A673 (cell line): ENCODE measurements at regions not wholly inside any gene's neighbourhood (a gene's known extent, or its start where the extent isn't known, plus 50 kb on each side); places are given as distances from the start of the nearest gene placed in this dataset.

ENCODE experiments used
- EZH2 ChIP-seq: fragments of 200-600 bp; sonication (generic); IDR thresholded peaks from 2 replicates; pipeline ENCODE4 v1.6.1; 2017; ENCODE audit warnings: borderline replicate concordance, low read depth, mild to moderate bottlenecking, mixed read lengths, antibody characterized with exemption, low read length; ENCODE audit not compliant: poor library complexity, severe bottlenecking
- TF ChIP-seq, protein P1 (sequence below): fragments of 300-800, 200-600 bp; sonication (generic); conservative IDR thresholded peaks from 2 replicates; pipeline ENCODE4 v1.5.1; 2017; ENCODE audit warnings: low read depth, mild to moderate bottlenecking, antibody characterized with exemption, low read length, moderate library complexity, mixed read lengths

- TF ChIP-seq, protein P1, sequence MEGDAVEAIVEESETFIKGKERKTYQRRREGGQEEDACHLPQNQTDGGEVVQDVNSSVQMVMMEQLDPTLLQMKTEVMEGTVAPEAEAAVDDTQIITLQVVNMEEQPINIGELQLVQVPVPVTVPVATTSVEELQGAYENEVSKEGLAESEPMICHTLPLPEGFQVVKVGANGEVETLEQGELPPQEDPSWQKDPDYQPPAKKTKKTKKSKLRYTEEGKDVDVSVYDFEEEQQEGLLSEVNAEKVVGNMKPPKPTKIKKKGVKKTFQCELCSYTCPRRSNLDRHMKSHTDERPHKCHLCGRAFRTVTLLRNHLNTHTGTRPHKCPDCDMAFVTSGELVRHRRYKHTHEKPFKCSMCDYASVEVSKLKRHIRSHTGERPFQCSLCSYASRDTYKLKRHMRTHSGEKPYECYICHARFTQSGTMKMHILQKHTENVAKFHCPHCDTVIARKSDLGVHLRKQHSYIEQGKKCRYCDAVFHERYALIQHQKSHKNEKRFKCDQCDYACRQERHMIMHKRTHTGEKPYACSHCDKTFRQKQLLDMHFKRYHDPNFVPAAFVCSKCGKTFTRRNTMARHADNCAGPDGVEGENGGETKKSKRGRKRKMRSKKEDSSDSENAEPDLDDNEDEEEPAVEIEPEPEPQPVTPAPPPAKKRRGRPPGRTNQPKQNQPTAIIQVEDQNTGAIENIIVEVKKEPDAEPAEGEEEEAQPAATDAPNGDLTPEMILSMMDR, result no peak
- TF ChIP-seq EZH2, result no peak
These were observed 120.4 kb upstream of the SPRY4 start for GRCh38 chr5:142445266-142445665.
